ENCODE measurements at regions not wholly inside any gene's neighbourhood (a gene's known extent, or its start where the extent isn't known, plus 50 kb on each side); places are given as distances from the start of the nearest gene placed in this dataset.

GRCh38 chr5:106311230-106311915, 1359.4 kb downstream of the EFNA5 start:
- TF ChIP-seq CTCF (conservative IDR thresholded peaks at IDR 0.05; ENCODE audit: low read depth, low read length) (no peak), EZH2 (IDR thresholded peaks at IDR 0.05; ENCODE audit: borderline replicate concordance, low read depth, low read length, poor library complexity, severe bottlenecking) (no peak)

Data from A673 (cell line).